ENCODE measurements at regions not wholly inside any gene's neighbourhood (a gene's known extent, or its start where the extent isn't known, plus 50 kb on each side); places are given as distances from the start of the nearest gene placed in this dataset.
"Not testable (repeated sequence)": the region's sequence is repeated elsewhere in the genome, so short reads cannot be mapped to it uniquely, and the experiment has no call there.

DNA sequence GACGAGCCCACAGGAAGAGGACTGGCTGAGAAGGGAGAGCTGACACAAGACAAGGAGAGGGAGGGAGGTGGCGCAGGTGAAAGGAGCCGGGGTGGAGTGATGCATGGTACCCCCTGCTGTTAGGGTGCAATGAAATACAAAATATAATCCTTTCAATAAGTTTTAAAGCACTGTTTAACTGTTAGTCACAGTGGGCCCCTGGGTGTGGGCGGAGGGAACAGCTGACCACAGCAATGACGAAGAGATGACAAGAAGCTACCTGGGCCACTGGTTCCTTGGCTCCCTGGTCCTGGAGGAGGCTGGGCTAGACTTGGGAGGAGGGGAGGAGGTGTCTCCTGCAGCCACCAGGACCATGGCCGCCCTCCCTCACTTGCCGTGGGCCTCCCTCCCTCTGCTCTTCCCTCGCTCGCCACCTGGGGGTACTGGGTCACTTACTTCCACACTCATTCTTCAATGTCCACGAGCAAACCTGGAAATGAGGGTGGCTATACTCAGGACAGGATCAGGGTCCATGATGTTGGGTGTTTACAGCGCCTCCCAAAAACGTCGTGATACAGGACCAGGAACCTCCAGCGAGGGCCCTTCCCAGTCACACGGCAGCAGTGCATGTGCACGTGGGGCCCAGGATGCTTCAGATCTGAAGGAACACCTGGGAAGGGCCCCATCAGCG is 196.1 kb downstream of the ANKRD30B start:
- Histone ChIP-seq H3K27me3 (ENCODE audit: low read depth) (peaks cover 37% of the 10 kb centered on the region), H3K36me3 (no peaks in the 10 kb centered on the region), H3K9me3 (replicated peaks) (no peaks in the 10 kb centered on the region), H3K27ac (replicated peaks) (no peak overlapping the region), H3K4me1 (no peaks in the 10 kb centered on the region), H3K4me3 (no peak overlapping the region)
- no peak for DNase-seq
- no peak for TF ChIP-seq CTCF (IDR thresholded peaks at IDR 0.05; ENCODE audit: borderline replicate concordance)
- intact Hi-C loops (cut with micrococcal nuclease): no loop called here

- intact Hi-C loops (cut with micrococcal nuclease): no loop called here
- Histone ChIP-seq H3K27ac (replicated peaks) (no peak overlapping the region), H3K27me3 (ENCODE audit: low read depth) (peaks cover 31% of the 10 kb centered on the region), H3K4me3 (no peak overlapping the region), H3K36me3 (no peaks in the 10 kb centered on the region), H3K4me1 (no peaks in the 10 kb centered on the region), H3K9me3 (replicated peaks) (no peaks in the 10 kb centered on the region)
- DNase-seq: no peak
- TF ChIP-seq CTCF (IDR thresholded peaks at IDR 0.05; ENCODE audit: borderline replicate concordance): no peak
These were observed 196.9 kb downstream of the ANKRD30B start for GRCh38 chr18:14944838-14945237.

DNA sequence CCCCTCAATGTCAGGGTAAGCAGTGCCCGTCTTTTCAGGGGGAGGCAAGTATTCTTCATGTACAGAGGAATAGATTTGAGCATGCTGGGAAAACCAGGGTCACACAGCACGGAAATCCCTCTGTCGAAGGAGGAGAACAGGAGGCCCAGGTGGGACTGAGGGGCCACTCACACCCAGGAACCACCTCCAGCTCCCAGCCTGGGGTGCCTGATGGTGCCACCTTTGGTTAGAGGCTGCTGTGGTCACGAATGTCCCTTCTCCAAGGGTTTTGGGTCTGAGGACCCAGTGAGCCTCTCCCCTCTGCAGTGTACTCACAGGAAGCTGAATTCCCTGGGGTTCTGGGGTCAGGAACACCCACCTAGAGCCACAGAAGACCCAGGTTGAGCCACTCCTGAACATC is 197.3 kb downstream of the ANKRD30B start:
- H3K36me3 ChIP-seq: no peaks in the 10 kb centered on the region
- no peak overlapping the region for H3K4me3 ChIP-seq
- no peaks in the 10 kb centered on the region for H3K4me1 ChIP-seq
- DNase-seq: no peak
- TF ChIP-seq CTCF (IDR thresholded peaks at IDR 0.05; ENCODE audit: borderline replicate concordance): no peak
- H3K9me3 ChIP-seq (replicated peaks): no peaks in the 10 kb centered on the region
- peaks cover 31% of the 10 kb centered on the region for H3K27me3 ChIP-seq (ENCODE audit: low read depth)
- H3K27ac ChIP-seq (replicated peaks): no peak overlapping the region
- intact Hi-C loops (cut with micrococcal nuclease): no loop called here

GRCh38 chr18:14945984-14946383 is 198.0 kb downstream of the ANKRD30B start:
- no peak overlapping the region for H3K4me3 ChIP-seq
- intact Hi-C loops (cut with micrococcal nuclease): no loop called here
- no peak for DNase-seq
- TF ChIP-seq CTCF (IDR thresholded peaks at IDR 0.05; ENCODE audit: borderline replicate concordance): no peak
- no peaks in the 10 kb centered on the region for H3K4me1 ChIP-seq
- H3K27ac ChIP-seq (replicated peaks): no peak overlapping the region
- no peaks in the 10 kb centered on the region for H3K9me3 ChIP-seq (replicated peaks)
- no peaks in the 10 kb centered on the region for H3K36me3 ChIP-seq
- H3K27me3 ChIP-seq (ENCODE audit: low read depth): peaks cover 30% of the 10 kb centered on the region

DNA sequence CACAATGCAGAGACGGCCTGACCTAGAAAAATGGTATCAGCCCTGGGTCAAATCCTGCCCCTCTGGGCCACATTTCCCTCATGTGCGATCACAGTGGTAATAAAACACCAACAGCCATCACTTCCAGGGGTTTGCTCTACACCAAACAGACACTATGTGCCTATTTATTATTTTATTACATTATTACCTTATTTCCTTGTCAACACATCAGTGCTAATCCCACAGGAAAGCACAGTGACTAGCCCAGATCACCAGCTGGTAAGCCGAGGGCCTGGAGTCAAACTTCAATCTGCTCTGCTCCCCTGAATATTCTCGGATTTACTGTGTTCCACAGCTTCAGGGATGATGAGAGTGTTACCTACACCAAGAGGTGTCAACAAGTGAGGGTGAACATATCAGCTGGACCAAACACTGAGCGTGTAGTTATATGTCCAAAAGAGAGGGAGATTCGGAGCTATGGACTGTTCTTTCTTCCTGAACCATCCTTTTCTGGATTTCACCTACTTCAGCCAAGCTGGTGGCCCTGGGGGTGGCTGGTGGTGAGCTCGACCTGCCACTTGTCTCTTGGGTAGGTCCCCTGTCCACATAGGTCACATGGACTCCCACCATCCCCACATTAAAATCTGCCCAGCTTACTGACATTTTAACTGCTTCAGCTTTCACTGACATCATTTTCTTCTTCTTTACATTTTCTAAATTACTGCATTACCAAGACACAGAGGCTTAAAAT is 198.9 kb downstream of the ANKRD30B start:
- DNase-seq; intact Hi-C loops (cut with micrococcal nuclease); H3K36me3 ChIP-seq; H3K27ac ChIP-seq (replicated peaks); H3K4me1 ChIP-seq; H3K4me3 ChIP-seq; H3K9me3 ChIP-seq (replicated peaks): not testable (repeated sequence)
- peaks cover 21% of the 10 kb centered on the region for H3K27me3 ChIP-seq (ENCODE audit: low read depth)

DNA sequence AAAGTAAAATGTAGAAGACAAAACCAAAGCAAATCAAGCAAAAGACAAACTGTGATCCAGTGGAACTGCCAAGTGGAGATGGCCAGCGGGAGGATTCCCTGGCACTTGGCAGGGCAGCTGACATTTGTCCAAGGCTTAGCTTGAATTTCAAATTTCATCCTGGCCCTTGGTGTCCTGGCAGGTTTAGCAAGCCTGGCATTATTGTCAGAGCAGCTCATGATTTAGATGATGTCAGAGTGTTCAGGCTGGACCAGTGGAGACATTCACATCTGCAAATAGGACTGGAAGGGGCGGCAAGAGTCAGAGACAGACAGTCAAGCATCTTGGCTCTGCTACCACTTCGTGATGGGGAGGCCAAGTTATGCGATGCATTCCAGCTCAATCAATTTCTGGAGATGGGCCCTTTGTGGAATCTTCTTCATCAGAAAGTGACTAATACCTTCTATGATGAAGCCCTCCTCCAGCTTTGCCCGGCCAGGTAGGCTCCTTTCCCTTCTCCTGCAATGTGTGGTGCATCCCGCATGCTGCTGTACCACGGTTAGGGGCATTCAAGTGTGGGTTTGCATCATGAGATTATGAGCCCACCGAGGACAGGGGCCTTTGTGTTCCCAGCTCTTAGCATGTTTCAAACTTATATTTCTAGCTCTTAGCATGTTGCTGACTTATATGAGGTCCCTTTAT is 199.7 kb downstream of the ANKRD30B start:
- H3K4me3 ChIP-seq: no peak overlapping the region
- no peaks in the 10 kb centered on the region for H3K36me3 ChIP-seq
- H3K9me3 ChIP-seq (replicated peaks): no peaks in the 10 kb centered on the region
- DNase-seq: no peak
- no peak for TF ChIP-seq CTCF (IDR thresholded peaks at IDR 0.05; ENCODE audit: borderline replicate concordance)
- H3K4me1 ChIP-seq: no peaks in the 10 kb centered on the region
- intact Hi-C loops (cut with micrococcal nuclease): no loop called here
- H3K27ac ChIP-seq (replicated peaks): no peak overlapping the region
- peaks cover 17% of the 10 kb centered on the region for H3K27me3 ChIP-seq (ENCODE audit: low read depth)
